Activated naive CD8-positive, alpha-beta T cell treated with anti-CD3 and anti-CD28 coated beads, Interleukin-2, amount 10 ng/mL, durations not matched to agents 7 days and 5 days (primary cell): ENCODE measurements at regions not wholly inside any gene's neighbourhood (a gene's known extent, or its start where the extent isn't known, plus 50 kb on each side); places are given as distances from the start of the nearest gene placed in this dataset.

Experiments
- ATAC-seq: fragments of 150-1000 bp; cut with Tn5 transposase; one replicate; pipeline ENCODE4 v1.10.0; 2021; ENCODE audit warnings: low read depth, moderate library complexity
- POLR2A ChIA-PET: fragments of 350-600 bp; sonication (Branson Sonifier 250); formaldehyde crosslinking; loops from one replicate; lab custom pipeline; 2021; ENCODE audit warnings: antibody characterized with exemption; lab: Charles Lee
- DNase-seq: peaks from one replicate; pipeline ENCODE4 v3.0.0; 2021
- H3K27ac Mint-ChIP-seq: one replicate; pipeline ENCODE4 v1.8.0; 2022; ENCODE audit warnings: mild to moderate bottlenecking, mixed read lengths
- H3K27me3 Mint-ChIP-seq: one replicate; pipeline ENCODE4 v1.8.0; 2022; ENCODE audit warnings: mild to moderate bottlenecking, moderate library complexity, mixed read lengths
- H3K36me3 Mint-ChIP-seq: one replicate; pipeline ENCODE4 v1.8.0; 2021; ENCODE audit warnings: mild to moderate bottlenecking, mixed read lengths
- H3K4me1 Mint-ChIP-seq: one replicate; pipeline ENCODE4 v1.8.0; 2021; ENCODE audit warnings: mixed read lengths
- H3K4me3 Mint-ChIP-seq: one replicate; pipeline ENCODE4 v1.8.0; 2022; ENCODE audit warnings: mild to moderate bottlenecking, moderate library complexity, mixed read lengths
- H3K9me3 Mint-ChIP-seq: one replicate; pipeline ENCODE4 v1.8.0; 2021; ENCODE audit warnings: mixed read lengths

- Mint-ChIP-seq H3K4me3 (no peak overlapping the region), H3K9me3 (no peaks in the 10 kb centered on the region), H3K27me3 (no peaks in the 10 kb centered on the region), H3K36me3 (no peaks in the 10 kb centered on the region), H3K4me1 (no peaks in the 10 kb centered on the region), H3K27ac (no peak overlapping the region)
- DNase-seq (no peak), ATAC-seq (no peak)
- POLR2A ChIA-PET: no interaction called here
Measured at GRCh38 chr10:131010965-131011575, 300.5 kb downstream of the TCERG1L start.

GRCh38 chr10:131011936-131012640 is 299.4 kb downstream of the TCERG1L start:
- ATAC-seq (no peak), DNase-seq (no peak)
- Mint-ChIP-seq H3K27me3 (no peaks in the 10 kb centered on the region), H3K36me3 (no peaks in the 10 kb centered on the region), H3K4me1 (no peaks in the 10 kb centered on the region), H3K4me3 (no peak overlapping the region), H3K9me3 (no peaks in the 10 kb centered on the region), H3K27ac (no peak overlapping the region)
- POLR2A ChIA-PET: no interaction called here

GRCh38 chr10:131012641-131012985 is 298.9 kb downstream of the TCERG1L start:
- Mint-ChIP-seq H3K9me3 (no peaks in the 10 kb centered on the region), H3K36me3 (no peaks in the 10 kb centered on the region), H3K27me3 (no peaks in the 10 kb centered on the region), H3K4me3 (no peak overlapping the region), H3K27ac (no peak overlapping the region), H3K4me1 (no peaks in the 10 kb centered on the region)
- ATAC-seq: no peak
- POLR2A ChIA-PET: no interaction called here
- DNase-seq: no peak

GRCh38 chr10:131013281-131013912 is 298.1 kb downstream of the TCERG1L start:
- no peak overlapping the region for H3K27ac Mint-ChIP-seq
- POLR2A ChIA-PET: no interaction called here
- H3K4me1 Mint-ChIP-seq: no peaks in the 10 kb centered on the region
- no peak overlapping the region for H3K4me3 Mint-ChIP-seq
- no peak for DNase-seq
- no peaks in the 10 kb centered on the region for H3K36me3 Mint-ChIP-seq
- ATAC-seq: no peak
- no peaks in the 10 kb centered on the region for H3K27me3 Mint-ChIP-seq
- no peaks in the 10 kb centered on the region for H3K9me3 Mint-ChIP-seq

- Mint-ChIP-seq H3K9me3 (no peaks in the 10 kb centered on the region), H3K36me3 (no peaks in the 10 kb centered on the region), H3K27me3 (no peaks in the 10 kb centered on the region), H3K27ac (no peak overlapping the region), H3K4me1 (no peaks in the 10 kb centered on the region), H3K4me3 (no peak overlapping the region)
- ATAC-seq: no peak
- POLR2A ChIA-PET: no interaction called here
- DNase-seq: no peak
Measured at GRCh38 chr10:131014271-131014670, 297.2 kb downstream of the TCERG1L start.

- Mint-ChIP-seq H3K4me1 (no peaks in the 10 kb centered on the region), H3K9me3 (no peaks in the 10 kb centered on the region), H3K27me3 (no peaks in the 10 kb centered on the region), H3K36me3 (no peaks in the 10 kb centered on the region), H3K4me3 (no peak overlapping the region), H3K27ac (no peak overlapping the region)
- POLR2A ChIA-PET: no interaction called here
- ATAC-seq: no peak
- no peak for DNase-seq
Measured at GRCh38 chr10:131015271-131015670, 296.2 kb downstream of the TCERG1L start.

GRCh38 chr10:131016556-131016955 is 295.0 kb downstream of the TCERG1L start:
- no peaks in the 10 kb centered on the region for H3K4me1 Mint-ChIP-seq

GRCh38 chr10:131017566-131018285 is 293.8 kb downstream of the TCERG1L start:
- Mint-ChIP-seq H3K4me3 (no peak overlapping the region), H3K27ac (no peak overlapping the region), H3K9me3 (no peaks in the 10 kb centered on the region), H3K36me3 (no peaks in the 10 kb centered on the region), H3K27me3 (no peaks in the 10 kb centered on the region), H3K4me1 (no peaks in the 10 kb centered on the region)
- ATAC-seq (no peak), DNase-seq (no peak)
- POLR2A ChIA-PET: no interaction called here

More at GRCh38 chr10:131016556-131016955, 295.0 kb downstream of the TCERG1L start:
- POLR2A ChIA-PET: no interaction called here
- H3K27me3 Mint-ChIP-seq: no peaks in the 10 kb centered on the region
- no peaks in the 10 kb centered on the region for H3K9me3 Mint-ChIP-seq
- H3K4me3 Mint-ChIP-seq: no peak overlapping the region
- no peak overlapping the region for H3K27ac Mint-ChIP-seq
- DNase-seq (no peak), ATAC-seq (no peak)
- H3K36me3 Mint-ChIP-seq: no peaks in the 10 kb centered on the region

- Mint-ChIP-seq H3K27ac (no peak overlapping the region), H3K27me3 (no peaks in the 10 kb centered on the region), H3K36me3 (no peaks in the 10 kb centered on the region), H3K9me3 (no peaks in the 10 kb centered on the region), H3K4me1 (no peaks in the 10 kb centered on the region), H3K4me3 (no peak overlapping the region)
- POLR2A ChIA-PET: no interaction called here
- DNase-seq (no peak), ATAC-seq (no peak)
Measured at GRCh38 chr10:131018886-131019500, 292.5 kb downstream of the TCERG1L start.

- Mint-ChIP-seq H3K27ac (no peak overlapping the region), H3K9me3 (no peaks in the 10 kb centered on the region), H3K27me3 (no peaks in the 10 kb centered on the region), H3K4me1 (no peaks in the 10 kb centered on the region), H3K36me3 (no peaks in the 10 kb centered on the region), H3K4me3 (no peak overlapping the region)
- ATAC-seq (no peak), DNase-seq (no peak)
- POLR2A ChIA-PET: no interaction called here
Measured at GRCh38 chr10:131019696-131020095, 291.8 kb downstream of the TCERG1L start.

- POLR2A ChIA-PET: no interaction called here
- Mint-ChIP-seq H3K27me3 (no peaks in the 10 kb centered on the region), H3K36me3 (no peaks in the 10 kb centered on the region), H3K9me3 (no peaks in the 10 kb centered on the region), H3K27ac (no peak overlapping the region), H3K4me1 (no peaks in the 10 kb centered on the region), H3K4me3 (no peak overlapping the region)
- ATAC-seq (no peak), DNase-seq (no peak)
Measured at GRCh38 chr10:131020775-131021174, 290.7 kb downstream of the TCERG1L start.

GRCh38 chr10:131021246-131021895 is 290.1 kb downstream of the TCERG1L start:
- H3K27me3 Mint-ChIP-seq: no peaks in the 10 kb centered on the region
- ATAC-seq (no peak), DNase-seq (no peak)
- no peak overlapping the region for H3K27ac Mint-ChIP-seq
- no peaks in the 10 kb centered on the region for H3K4me1 Mint-ChIP-seq
- no peaks in the 10 kb centered on the region for H3K36me3 Mint-ChIP-seq
- H3K9me3 Mint-ChIP-seq: no peaks in the 10 kb centered on the region
- POLR2A ChIA-PET: no interaction called here
- no peak overlapping the region for H3K4me3 Mint-ChIP-seq

GRCh38 chr10:131021969-131022368 is 289.6 kb downstream of the TCERG1L start:
- DNase-seq (no peak), ATAC-seq (no peak)
- POLR2A ChIA-PET: no interaction called here
- no peak overlapping the region for H3K27ac Mint-ChIP-seq
- no peak overlapping the region for H3K4me3 Mint-ChIP-seq
- H3K9me3 Mint-ChIP-seq: no peaks in the 10 kb centered on the region
- H3K36me3 Mint-ChIP-seq: no peaks in the 10 kb centered on the region
- no peaks in the 10 kb centered on the region for H3K27me3 Mint-ChIP-seq
- H3K4me1 Mint-ChIP-seq: no peaks in the 10 kb centered on the region
